Smooth muscle cell of the brain vasculature (primary cell): ENCODE measurements at regions not wholly inside any gene's neighbourhood (a gene's known extent, or its start where the extent isn't known, plus 50 kb on each side); places are given as distances from the start of the nearest gene placed in this dataset.
"Not testable (repeated sequence)": the region's sequence is repeated elsewhere in the genome, so short reads cannot be mapped to it uniquely, and the experiment has no call there.

Source experiments
- DNase-seq: peaks from one replicate; pipeline ENCODE4 v3.0.0-alpha.2; 2012; ENCODE audit warnings: low read depth, low spot score

- no peak for DNase-seq
Observed at GRCh38 chr20:48231253-48231930, 446.1 kb upstream of the SULF2 start.

- DNase-seq: no peak
Observed at GRCh38 chr20:48230216-48230615, 444.9 kb upstream of the SULF2 start.

GRCh38 chr20:48227381-48227780 is 442.1 kb upstream of the SULF2 start:
- no peak for DNase-seq

- DNase-seq: no peak
Observed at GRCh38 chr20:48226642-48227041, 441.4 kb upstream of the SULF2 start.

- no peak for DNase-seq
Observed at GRCh38 chr20:48224533-48225050, 439.3 kb upstream of the SULF2 start.

GRCh38 chr20:48223715-48224114 is 438.4 kb upstream of the SULF2 start:
- no peak for DNase-seq

GRCh38 chr20:48222595-48223180 is 437.4 kb upstream of the SULF2 start:
- DNase-seq: no peak

- no peak for DNase-seq
Observed at GRCh38 chr20:48220033-48220633, 434.9 kb upstream of the SULF2 start.

GRCh38 chr20:48219306-48219705 is 434.0 kb upstream of the SULF2 start:
- no peak for DNase-seq

- DNase-seq: no peak
Observed at GRCh38 chr20:48217190-48217589, 431.9 kb upstream of the SULF2 start.

GRCh38 chr20:48215536-48215935 is 430.3 kb upstream of the SULF2 start:
- DNase-seq: no peak

- DNase-seq: no peak
Observed at GRCh38 chr20:48214601-48215000, 429.3 kb upstream of the SULF2 start.

GRCh38 chr20:48213635-48214034 is 428.4 kb upstream of the SULF2 start:
- not testable (repeated sequence) for DNase-seq

GRCh38 chr20:48212806-48213509 is 427.7 kb upstream of the SULF2 start:
- no peak for DNase-seq

- DNase-seq: no peak
Observed at GRCh38 chr20:48211847-48212246, 426.6 kb upstream of the SULF2 start.

GRCh38 chr20:48211238-48211637 is 426.0 kb upstream of the SULF2 start:
- no peak for DNase-seq

- DNase-seq: no peak
Observed at GRCh38 chr20:48210111-48211027, 425.1 kb upstream of the SULF2 start.

- DNase-seq: no peak
Observed at GRCh38 chr20:48209102-48209501, 423.8 kb upstream of the SULF2 start.

- DNase-seq: no peak
Observed at GRCh38 chr20:48208176-48208575, 422.9 kb upstream of the SULF2 start.

GRCh38 chr20:48207505-48207904 is 422.2 kb upstream of the SULF2 start:
- DNase-seq: no peak

- DNase-seq: no peak
Observed at GRCh38 chr20:48205786-48206185, 420.5 kb upstream of the SULF2 start.
